Panc1 (cell line): ENCODE measurements at regions not wholly inside any gene's neighbourhood (a gene's known extent, or its start where the extent isn't known, plus 50 kb on each side); places are given as distances from the start of the nearest gene placed in this dataset.

Source experiments
- POLR2AphosphoS5 ChIP-seq: IDR thresholded peaks from 2 replicates; pipeline ENCODE4 v1.6.1; 2012; ENCODE audit warnings: mild to moderate bottlenecking, low read depth, low read length, moderate library complexity
- SIN3A ChIP-seq: IDR thresholded peaks from 2 replicates; pipeline ENCODE4 v1.6.1; 2012; ENCODE audit warnings: low read depth, mild to moderate bottlenecking, low read length, moderate library complexity, borderline replicate concordance; ENCODE audit not compliant: insufficient read depth
- TCF7L2 ChIP-seq: IDR thresholded peaks from 2 replicates; pipeline ENCODE4 v1.6.1; 2011; ENCODE audit warnings: mild to moderate bottlenecking, low read depth, low read length, inconsistent platforms
- TF ChIP-seq, protein P1 (sequence below): fragments of 450-650 bp; IDR thresholded peaks from 2 replicates; pipeline ENCODE4 v1.5.1; 2017; ENCODE audit warnings: mild to moderate bottlenecking
- TF ChIP-seq, protein P2 (sequence below), 2 experiments: IDR thresholded peaks; 2 replicates each; pipeline ENCODE4 v1.6.1; 2011 to 2012; ENCODE audit warnings: low read depth in 2 of 2, control low read depth in 1 of 2, low read length in 1 of 2, mild to moderate bottlenecking in 1 of 2, moderate library complexity in 1 of 2; ENCODE audit not compliant: insufficient read depth in 1 of 2

DNA sequence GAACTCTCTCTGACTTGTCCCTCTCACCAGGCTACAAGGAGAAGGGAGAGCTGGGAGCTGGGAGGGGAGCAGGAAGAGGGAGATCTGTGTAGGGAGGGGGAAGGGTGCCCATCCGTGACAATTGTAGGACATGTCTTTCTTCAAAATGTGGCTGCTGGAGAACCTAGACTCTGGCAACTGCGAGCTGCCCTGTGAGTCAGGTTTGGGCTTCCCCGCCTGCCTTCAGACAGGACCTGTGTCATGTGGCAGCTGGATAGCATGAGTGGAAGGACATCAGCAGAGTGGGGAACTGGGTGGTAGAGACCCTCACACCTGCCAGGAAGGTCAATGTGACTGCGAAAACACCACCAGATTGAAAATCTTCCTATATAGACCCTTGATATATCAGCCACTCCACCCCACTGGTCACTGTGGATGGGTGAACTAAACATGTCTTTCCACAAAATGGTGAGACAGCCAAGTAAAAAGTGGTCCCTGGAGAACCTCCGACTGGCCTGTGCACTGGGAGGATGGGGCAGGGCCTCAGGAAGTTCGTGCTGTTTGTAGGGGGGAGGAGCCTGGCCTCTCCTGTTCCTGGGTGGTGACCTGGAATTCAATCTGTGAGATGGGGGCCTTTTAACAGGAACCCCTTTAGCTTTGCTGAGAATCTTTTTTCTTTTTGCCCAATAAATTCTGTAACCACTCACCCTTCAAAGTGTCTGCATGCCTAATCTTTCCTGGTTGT lies 62.2 kb upstream of the CAPRIN2 start:
- TF ChIP-seq, protein P1, sequence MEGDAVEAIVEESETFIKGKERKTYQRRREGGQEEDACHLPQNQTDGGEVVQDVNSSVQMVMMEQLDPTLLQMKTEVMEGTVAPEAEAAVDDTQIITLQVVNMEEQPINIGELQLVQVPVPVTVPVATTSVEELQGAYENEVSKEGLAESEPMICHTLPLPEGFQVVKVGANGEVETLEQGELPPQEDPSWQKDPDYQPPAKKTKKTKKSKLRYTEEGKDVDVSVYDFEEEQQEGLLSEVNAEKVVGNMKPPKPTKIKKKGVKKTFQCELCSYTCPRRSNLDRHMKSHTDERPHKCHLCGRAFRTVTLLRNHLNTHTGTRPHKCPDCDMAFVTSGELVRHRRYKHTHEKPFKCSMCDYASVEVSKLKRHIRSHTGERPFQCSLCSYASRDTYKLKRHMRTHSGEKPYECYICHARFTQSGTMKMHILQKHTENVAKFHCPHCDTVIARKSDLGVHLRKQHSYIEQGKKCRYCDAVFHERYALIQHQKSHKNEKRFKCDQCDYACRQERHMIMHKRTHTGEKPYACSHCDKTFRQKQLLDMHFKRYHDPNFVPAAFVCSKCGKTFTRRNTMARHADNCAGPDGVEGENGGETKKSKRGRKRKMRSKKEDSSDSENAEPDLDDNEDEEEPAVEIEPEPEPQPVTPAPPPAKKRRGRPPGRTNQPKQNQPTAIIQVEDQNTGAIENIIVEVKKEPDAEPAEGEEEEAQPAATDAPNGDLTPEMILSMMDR: no peak
- no peak for TF ChIP-seq SIN3A
- no peak for TF ChIP-seq POLR2AphosphoS5
- TF ChIP-seq, protein P2, sequence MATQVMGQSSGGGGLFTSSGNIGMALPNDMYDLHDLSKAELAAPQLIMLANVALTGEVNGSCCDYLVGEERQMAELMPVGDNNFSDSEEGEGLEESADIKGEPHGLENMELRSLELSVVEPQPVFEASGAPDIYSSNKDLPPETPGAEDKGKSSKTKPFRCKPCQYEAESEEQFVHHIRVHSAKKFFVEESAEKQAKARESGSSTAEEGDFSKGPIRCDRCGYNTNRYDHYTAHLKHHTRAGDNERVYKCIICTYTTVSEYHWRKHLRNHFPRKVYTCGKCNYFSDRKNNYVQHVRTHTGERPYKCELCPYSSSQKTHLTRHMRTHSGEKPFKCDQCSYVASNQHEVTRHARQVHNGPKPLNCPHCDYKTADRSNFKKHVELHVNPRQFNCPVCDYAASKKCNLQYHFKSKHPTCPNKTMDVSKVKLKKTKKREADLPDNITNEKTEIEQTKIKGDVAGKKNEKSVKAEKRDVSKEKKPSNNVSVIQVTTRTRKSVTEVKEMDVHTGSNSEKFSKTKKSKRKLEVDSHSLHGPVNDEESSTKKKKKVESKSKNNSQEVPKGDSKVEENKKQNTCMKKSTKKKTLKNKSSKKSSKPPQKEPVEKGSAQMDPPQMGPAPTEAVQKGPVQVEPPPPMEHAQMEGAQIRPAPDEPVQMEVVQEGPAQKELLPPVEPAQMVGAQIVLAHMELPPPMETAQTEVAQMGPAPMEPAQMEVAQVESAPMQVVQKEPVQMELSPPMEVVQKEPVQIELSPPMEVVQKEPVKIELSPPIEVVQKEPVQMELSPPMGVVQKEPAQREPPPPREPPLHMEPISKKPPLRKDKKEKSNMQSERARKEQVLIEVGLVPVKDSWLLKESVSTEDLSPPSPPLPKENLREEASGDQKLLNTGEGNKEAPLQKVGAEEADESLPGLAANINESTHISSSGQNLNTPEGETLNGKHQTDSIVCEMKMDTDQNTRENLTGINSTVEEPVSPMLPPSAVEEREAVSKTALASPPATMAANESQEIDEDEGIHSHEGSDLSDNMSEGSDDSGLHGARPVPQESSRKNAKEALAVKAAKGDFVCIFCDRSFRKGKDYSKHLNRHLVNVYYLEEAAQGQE (IDR thresholded peaks at IDR 0.05; ENCODE audit: insufficient read depth in 1 of 2, low read depth in 2 of 2, low read length in 1 of 2): no peak
- no peak for TF ChIP-seq TCF7L2
